Lower leg skin (tissue), 3 donors: ENCODE measurements at regions not wholly inside any gene's neighbourhood (a gene's known extent, or its start where the extent isn't known, plus 50 kb on each side); places are given as distances from the start of the nearest gene placed in this dataset.

Experiments
- CTCF ChIP-seq, 3 donors: fragments of 450-650 bp; IDR thresholded peaks; one replicate each; pipeline ENCODE4 v1.5.1; 2016; ENCODE audit warnings: antibody characterized with exemption in 3 of 3, mild to moderate bottlenecking in 3 of 3, moderate library complexity in 2 of 3
- POLR2A ChIP-seq, 2 donors: fragments of 450-650 bp; IDR thresholded peaks; one replicate each; pipeline ENCODE4 v1.6.1; 2016 to 2017; ENCODE audit warnings: antibody characterized with exemption in 2 of 2, mild to moderate bottlenecking in 1 of 2, moderate library complexity in 1 of 2

DNA sequence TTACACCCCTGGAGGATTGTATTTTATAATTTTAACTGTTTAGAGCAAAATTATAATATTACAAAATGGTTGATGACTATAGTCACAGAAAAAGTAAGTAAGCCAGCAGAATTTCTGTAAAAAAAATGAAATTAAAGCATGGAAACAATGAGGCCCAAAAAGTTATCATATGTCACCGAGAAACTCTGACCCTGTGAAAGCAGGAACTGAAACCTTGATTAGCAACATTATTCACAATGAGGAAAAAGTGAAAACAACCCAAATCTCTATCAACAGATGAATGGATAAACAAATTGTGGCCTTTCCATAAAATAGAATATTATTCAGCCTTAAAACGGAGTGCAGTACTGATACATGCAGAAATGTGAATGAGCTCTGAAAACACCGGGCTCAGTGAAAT lies 1471.7 kb downstream of the NLGN4Y start:
- TF ChIP-seq CTCF (IDR thresholded peaks at IDR 0.05) (no peak), POLR2A (IDR thresholded peaks at IDR 0.05) (no peak)
